ENCODE measurements at regions not wholly inside any gene's neighbourhood (a gene's known extent, or its start where the extent isn't known, plus 50 kb on each side); places are given as distances from the start of the nearest gene placed in this dataset.

DNA sequence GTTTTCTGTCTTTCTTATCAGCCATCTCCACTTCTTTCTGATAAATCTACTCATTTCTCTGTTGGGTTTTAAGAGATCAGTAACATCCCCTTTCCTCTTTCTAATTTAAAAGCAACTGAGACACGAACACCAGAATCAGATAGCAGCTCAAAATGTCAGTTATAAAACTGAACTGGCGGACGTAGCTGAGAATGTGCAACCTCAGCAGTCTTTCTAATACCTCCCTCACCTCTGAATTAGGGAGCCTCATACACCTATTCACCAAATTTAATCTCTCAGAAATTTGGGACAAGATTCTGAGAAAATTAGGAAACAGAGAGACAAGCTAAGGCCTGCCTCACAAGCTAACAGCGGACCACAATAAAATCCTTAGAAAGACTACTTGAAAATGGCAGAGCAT lies 52.0 kb upstream of the ACSL4 start:
- TF ChIP-seq, protein P1, sequence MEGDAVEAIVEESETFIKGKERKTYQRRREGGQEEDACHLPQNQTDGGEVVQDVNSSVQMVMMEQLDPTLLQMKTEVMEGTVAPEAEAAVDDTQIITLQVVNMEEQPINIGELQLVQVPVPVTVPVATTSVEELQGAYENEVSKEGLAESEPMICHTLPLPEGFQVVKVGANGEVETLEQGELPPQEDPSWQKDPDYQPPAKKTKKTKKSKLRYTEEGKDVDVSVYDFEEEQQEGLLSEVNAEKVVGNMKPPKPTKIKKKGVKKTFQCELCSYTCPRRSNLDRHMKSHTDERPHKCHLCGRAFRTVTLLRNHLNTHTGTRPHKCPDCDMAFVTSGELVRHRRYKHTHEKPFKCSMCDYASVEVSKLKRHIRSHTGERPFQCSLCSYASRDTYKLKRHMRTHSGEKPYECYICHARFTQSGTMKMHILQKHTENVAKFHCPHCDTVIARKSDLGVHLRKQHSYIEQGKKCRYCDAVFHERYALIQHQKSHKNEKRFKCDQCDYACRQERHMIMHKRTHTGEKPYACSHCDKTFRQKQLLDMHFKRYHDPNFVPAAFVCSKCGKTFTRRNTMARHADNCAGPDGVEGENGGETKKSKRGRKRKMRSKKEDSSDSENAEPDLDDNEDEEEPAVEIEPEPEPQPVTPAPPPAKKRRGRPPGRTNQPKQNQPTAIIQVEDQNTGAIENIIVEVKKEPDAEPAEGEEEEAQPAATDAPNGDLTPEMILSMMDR (IDR thresholded peaks at IDR 0.05): no peak
- TF ChIP-seq, protein P2, sequence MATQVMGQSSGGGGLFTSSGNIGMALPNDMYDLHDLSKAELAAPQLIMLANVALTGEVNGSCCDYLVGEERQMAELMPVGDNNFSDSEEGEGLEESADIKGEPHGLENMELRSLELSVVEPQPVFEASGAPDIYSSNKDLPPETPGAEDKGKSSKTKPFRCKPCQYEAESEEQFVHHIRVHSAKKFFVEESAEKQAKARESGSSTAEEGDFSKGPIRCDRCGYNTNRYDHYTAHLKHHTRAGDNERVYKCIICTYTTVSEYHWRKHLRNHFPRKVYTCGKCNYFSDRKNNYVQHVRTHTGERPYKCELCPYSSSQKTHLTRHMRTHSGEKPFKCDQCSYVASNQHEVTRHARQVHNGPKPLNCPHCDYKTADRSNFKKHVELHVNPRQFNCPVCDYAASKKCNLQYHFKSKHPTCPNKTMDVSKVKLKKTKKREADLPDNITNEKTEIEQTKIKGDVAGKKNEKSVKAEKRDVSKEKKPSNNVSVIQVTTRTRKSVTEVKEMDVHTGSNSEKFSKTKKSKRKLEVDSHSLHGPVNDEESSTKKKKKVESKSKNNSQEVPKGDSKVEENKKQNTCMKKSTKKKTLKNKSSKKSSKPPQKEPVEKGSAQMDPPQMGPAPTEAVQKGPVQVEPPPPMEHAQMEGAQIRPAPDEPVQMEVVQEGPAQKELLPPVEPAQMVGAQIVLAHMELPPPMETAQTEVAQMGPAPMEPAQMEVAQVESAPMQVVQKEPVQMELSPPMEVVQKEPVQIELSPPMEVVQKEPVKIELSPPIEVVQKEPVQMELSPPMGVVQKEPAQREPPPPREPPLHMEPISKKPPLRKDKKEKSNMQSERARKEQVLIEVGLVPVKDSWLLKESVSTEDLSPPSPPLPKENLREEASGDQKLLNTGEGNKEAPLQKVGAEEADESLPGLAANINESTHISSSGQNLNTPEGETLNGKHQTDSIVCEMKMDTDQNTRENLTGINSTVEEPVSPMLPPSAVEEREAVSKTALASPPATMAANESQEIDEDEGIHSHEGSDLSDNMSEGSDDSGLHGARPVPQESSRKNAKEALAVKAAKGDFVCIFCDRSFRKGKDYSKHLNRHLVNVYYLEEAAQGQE (IDR thresholded peaks at IDR 0.05; ENCODE audit: insufficient read depth in 1 of 2, low read depth in 2 of 2, low read length in 1 of 2): no peak
- TF ChIP-seq SIN3A (IDR thresholded peaks at IDR 0.05; ENCODE audit: borderline replicate concordance, insufficient read depth, low read depth, low read length): no peak
- TF ChIP-seq POLR2AphosphoS5 (IDR thresholded peaks at IDR 0.05; ENCODE audit: low read depth, low read length): no peak

Data from Panc1 (cell line).